Fibroblast of skin of right quadriceps (primary cell): ENCODE measurements at regions not wholly inside any gene's neighbourhood (a gene's known extent, or its start where the extent isn't known, plus 50 kb on each side); places are given as distances from the start of the nearest gene placed in this dataset.

Experiments
- DNase-seq: peaks from one replicate; pipeline ENCODE4 v3.0.0-alpha.2; 2013

DNA sequence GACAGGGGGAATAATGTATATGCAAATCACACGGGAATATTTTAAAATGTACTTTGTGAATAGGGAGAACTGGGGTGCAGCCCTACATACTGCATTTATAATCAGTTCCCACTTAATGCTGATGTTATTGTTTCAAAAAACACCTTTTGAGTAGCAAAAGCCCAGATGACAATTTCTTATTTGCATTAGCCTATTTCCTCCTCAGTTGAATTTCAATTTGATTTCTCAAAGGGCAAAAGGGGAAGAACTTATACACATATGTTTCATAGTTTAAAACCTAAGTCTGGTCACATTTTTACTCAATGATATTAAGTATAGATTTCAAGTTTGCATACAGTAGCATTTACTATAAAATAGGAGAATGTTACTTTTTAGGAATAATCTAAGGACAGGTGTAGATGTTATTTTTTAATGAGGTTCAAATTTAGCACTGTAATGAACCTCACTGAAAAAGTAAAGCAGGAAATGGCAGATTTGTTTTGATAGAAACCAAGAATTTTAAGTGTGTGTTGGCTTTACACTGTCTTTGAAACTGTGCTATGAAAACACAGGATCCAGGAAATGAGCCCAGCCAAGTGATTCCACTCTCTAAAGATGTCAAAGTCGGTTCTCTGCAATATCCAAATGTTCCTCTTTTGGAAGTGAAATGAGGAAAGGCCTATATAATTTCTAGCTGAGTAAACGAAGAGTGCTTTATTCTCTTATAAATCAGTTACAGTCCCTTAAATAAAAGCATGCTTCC is 367.4 kb downstream of the BTG1 start:
- DNase-seq = no peak

DNA sequence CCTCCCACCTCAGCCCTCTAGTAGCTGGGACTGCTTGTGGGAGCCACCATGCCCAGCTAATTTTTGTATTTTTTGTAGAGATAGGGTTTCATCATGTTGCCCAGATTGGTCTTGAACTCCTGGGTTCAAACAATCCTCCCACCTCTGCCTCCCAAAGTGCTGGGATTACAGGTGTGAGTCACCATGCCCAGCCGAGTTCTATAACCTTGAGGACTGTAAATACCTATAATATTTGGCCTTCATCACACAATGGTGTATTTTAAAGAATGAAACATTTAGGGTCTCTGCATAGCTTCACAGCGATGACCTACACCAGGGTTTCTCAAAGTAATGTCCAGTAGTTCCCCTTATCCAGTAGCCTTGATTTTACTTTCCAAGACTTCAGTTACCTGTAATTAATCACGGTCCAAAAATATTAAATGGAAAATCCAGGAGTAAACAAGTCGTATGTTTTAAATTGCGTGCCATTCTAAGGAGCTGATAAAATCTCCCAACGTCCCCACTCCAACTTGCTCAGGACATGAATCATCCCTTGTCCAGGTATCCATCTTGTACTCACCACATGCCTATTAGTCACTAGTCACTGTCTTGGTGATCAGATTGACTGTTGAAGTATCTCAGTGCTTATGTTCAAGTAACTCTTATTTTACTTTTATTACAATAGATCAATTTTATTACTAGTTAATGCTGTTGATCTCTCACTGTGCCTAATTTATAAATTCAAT is 368.2 kb downstream of the BTG1 start:
- no peak for DNase-seq

- peak; percentile 56 for DNase-seq
Measured at GRCh38 chr12:91774434-91774921, 371.2 kb downstream of the BTG1 start.

GRCh38 chr12:91773749-91774429 is 371.8 kb downstream of the BTG1 start:
- no peak for DNase-seq

GRCh38 chr12:91772411-91772810 is 373.2 kb downstream of the BTG1 start:
- DNase-seq = no peak

- DNase-seq = no peak
Measured at GRCh38 chr12:91769736-91770135, 375.9 kb downstream of the BTG1 start.

DNA sequence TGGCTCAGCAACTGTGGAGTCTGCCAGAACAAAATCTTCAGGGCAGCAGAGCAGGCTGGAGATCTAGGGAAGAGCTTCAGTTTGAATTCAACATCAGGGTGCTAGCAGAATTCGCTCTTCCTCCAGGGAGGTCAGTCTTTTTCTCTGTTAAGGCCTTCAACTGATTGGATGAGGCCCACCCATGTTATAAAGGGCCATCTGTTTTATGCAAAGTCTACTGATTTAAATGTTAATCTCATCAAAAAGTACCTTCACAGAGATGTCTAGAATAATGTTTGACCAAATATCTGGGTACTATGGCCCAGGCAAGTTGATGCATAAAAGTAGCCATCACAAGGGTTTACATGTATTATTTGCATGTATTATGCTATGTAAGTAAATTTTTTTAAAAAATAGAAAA is 378.4 kb downstream of the BTG1 start:
- no peak for DNase-seq

GRCh38 chr12:91766454-91766853 is 379.2 kb downstream of the BTG1 start:
- DNase-seq = no peak

DNA sequence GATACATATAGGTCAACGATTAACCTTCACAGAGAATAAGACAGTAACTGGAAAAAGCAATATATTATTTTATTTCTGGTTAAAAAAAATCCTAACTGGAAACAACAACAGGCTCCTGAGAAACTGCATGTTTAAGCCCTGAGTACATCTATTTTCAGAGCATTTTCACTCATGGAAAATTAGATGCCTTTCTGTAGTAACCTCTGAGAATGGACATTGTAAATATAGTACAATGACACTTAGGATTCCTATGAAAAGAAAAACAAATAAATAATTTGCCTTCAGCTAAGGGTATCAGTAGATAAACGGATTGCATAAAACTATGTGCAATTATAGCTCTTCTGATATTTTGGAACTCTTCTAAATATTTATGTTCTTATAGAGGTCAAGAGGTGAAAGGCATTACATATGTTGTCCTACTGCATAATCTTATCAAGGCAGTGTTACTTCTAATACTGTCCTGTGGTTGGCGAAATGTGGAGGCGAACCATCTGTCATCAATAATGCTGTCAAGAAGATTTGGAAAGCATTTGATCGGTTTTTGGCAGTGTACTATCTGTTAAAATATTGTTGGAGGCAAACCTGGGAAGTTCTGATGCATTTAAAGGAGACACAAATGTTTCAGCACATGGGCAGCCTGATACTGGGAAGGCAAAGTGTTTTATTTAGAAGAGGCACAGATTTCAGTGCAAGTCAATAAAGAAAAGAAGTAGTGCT is 381.8 kb downstream of the BTG1 start:
- no peak for DNase-seq

- no peak for DNase-seq
Measured at GRCh38 chr12:91753649-91754048, 392.0 kb downstream of the BTG1 start.

- DNase-seq = no peak
Measured at GRCh38 chr12:91746976-91747375, 398.7 kb downstream of the BTG1 start.

- no peak for DNase-seq
Measured at GRCh38 chr12:91744597-91744996, 401.0 kb downstream of the BTG1 start.

GRCh38 chr12:91743704-91744321 is 401.8 kb downstream of the BTG1 start:
- no peak for DNase-seq

DNA sequence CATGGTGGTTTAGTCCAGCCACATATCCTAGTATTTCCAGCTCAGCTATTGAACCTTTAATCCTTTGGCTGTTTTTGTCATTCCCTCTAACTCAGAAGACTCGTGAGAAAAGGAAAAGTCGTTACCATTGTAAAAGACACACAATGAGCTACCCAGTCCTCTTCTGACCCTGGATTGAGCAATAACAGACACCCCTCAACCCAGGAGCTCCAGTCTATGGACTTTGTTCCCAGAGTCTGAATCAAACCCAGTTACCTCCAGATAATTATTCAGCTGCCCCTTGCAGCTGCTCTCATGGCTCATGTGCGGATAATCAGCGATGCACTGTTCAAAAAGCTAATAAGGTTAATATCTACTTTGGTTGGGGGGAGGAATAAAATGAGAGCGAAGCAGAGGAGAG is 402.4 kb downstream of the BTG1 start:
- no peak for DNase-seq

GRCh38 chr12:91741932-91742331 is 403.7 kb downstream of the BTG1 start:
- DNase-seq = no peak

DNA sequence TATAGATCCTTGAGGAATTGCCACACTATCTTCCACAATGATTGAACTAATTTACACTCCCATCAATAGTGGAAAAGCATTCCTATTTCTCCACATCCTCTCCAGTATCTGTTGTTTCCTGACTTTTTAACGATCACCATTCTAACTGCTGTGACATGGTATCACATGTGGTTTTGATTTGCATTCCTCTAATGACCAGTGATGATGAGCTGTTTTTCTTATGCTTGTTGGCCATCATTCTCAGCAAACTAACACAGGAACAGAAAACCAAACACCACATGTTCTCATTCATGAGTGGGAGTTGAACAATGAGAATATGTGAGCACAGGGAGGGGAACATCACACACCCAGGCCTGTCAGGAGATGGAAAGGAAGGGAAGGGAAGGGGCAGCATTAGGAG is 411.8 kb downstream of the BTG1 start:
- DNase-seq = peak; percentile 87

- peak; percentile 78 for DNase-seq
Measured at GRCh38 chr12:91732086-91732485, 413.6 kb downstream of the BTG1 start.

DNA sequence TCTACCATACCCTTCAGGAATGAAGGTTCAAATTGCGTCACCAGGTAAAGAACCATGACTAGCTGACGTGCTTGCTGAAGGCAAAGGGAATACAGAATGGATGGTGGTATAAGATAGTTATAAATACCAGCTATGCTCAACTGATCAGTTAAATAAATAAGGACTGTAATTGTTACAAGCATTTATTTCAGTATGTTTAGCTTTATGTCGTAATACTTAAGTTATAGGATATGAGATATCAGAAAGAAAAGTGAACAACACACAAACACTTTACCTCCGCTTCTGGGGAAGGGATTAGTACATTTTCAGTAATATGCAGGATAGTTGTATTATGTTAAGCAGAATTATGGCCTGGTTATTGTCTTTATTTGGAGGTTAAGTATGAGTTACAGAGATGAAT is 416.1 kb downstream of the BTG1 start:
- no peak for DNase-seq

- DNase-seq = no peak
Measured at GRCh38 chr12:91723191-91723590, 422.5 kb downstream of the BTG1 start.

GRCh38 chr12:91722072-91722471 is 423.6 kb downstream of the BTG1 start:
- DNase-seq = no peak

DNA sequence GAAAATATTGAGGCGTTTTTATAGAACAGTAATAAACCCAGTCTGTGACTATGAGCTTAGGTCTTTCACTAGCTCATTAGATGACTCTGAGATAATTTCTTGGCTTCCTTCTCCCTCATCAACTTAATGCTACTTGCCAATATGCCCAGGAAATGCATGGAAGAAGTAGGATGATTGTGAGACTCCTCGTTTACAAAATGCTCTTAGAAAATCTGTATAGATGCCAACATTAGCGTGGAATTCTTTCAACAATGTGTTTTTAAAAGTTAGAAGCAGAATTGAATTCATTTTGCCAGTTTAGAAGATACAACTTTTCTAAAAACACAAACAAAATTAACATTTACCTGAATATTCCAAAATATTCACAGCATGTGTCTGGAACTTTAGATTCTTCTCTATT is 424.6 kb downstream of the BTG1 start:
- DNase-seq = no peak

- no peak for DNase-seq
Measured at GRCh38 chr12:91718326-91718725, 427.3 kb downstream of the BTG1 start.

GRCh38 chr12:91717804-91718203 is 427.8 kb downstream of the BTG1 start:
- no peak for DNase-seq
